ENCODE measurements at regions not wholly inside any gene's neighbourhood (a gene's known extent, or its start where the extent isn't known, plus 50 kb on each side); places are given as distances from the start of the nearest gene placed in this dataset.

DNA sequence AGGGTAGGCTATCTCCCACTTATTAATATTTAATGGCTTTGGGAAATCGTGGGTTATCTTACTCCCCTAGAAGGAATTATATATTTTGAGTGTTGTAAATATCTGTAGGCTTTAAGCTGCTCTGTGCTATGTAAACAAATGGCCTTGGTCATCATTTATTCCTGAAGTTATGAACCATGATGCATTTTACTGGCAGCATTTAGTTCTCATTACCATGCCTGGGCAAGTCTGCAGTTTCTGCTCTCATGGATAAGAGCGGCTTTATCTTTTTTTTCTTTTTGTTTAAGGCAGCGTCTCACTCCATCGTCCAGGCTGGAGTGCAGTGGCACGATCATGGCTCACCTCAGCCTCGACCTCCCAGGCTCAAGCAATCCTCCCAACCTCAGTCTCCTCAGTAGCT lies 156.1 kb downstream of the IRS2 start:
- Histone ChIP-seq H3K4me3 (no peak overlapping the region), H3K36me3 (ENCODE audit: low read depth) (no peaks in the 10 kb centered on the region), H2AFZ (no peak overlapping the region), H3K9me3 (ENCODE audit: insufficient read depth, low read depth) (no peaks in the 10 kb centered on the region; the same call in none of the 2 replicates), H3K27me3 (ENCODE audit: insufficient read depth, low read depth) (no peaks in the 10 kb centered on the region), H3F3A (ENCODE audit: insufficient read depth, low read depth) (no peaks in the 10 kb centered on the region), H3K79me2 (ENCODE audit: low read depth) (no peaks in the 10 kb centered on the region), H3K4me2 (no peak overlapping the region), H3K4me1 (replicated peaks; ENCODE audit: insufficient read depth) (peaks cover 12% of the 10 kb centered on the region; the same call in 1 of the 2 replicates), H3K9me2 (ENCODE audit: insufficient read depth) (no peaks in the 10 kb centered on the region), H4K20me1 (ENCODE audit: insufficient read depth) (no peaks in the 10 kb centered on the region), H3K27ac (no peak overlapping the region)
- DNase-seq = no peak
- intact Hi-C loops (cut with micrococcal nuclease; ENCODE audit: unreplicated experiment) = no loop called here
- ChIA-PET POLR2A (ENCODE audit: unreplicated experiment) (no interaction called here), CTCF (no interaction called here)
- TF ChIP-seq, protein P1, sequence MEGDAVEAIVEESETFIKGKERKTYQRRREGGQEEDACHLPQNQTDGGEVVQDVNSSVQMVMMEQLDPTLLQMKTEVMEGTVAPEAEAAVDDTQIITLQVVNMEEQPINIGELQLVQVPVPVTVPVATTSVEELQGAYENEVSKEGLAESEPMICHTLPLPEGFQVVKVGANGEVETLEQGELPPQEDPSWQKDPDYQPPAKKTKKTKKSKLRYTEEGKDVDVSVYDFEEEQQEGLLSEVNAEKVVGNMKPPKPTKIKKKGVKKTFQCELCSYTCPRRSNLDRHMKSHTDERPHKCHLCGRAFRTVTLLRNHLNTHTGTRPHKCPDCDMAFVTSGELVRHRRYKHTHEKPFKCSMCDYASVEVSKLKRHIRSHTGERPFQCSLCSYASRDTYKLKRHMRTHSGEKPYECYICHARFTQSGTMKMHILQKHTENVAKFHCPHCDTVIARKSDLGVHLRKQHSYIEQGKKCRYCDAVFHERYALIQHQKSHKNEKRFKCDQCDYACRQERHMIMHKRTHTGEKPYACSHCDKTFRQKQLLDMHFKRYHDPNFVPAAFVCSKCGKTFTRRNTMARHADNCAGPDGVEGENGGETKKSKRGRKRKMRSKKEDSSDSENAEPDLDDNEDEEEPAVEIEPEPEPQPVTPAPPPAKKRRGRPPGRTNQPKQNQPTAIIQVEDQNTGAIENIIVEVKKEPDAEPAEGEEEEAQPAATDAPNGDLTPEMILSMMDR (conservative IDR thresholded peaks at IDR 0.05) = no peak
- no peak for TF ChIP-seq EZH2 (IDR thresholded peaks at IDR 0.05; ENCODE audit: low read depth)
- no TSS peak for BruUV-seq (replicated peaks)

DNA sequence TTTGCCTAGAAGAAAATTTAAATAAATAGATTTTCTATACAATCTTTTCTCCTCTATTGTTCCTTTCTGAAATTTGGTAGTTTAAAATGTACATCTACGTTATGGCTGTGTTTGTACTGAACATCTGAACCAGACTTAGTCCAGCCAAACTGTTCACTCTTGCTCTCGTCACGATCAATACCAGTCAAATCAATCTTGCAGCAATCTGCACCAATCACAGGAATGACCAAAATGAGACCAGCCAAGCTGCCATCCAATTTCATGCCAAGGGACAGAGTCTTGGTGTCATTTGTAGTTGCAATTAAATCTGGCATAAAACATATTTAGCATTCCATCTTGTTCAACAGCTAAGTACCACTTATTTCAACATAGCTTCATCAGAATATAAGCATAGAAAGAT lies 156.6 kb downstream of the IRS2 start:
- ChIA-PET POLR2A (ENCODE audit: unreplicated experiment) (no interaction called here), CTCF (no interaction called here)
- Histone ChIP-seq H3K27ac (no peak overlapping the region), H2AFZ (no peak overlapping the region), H3F3A (ENCODE audit: insufficient read depth, low read depth) (no peaks in the 10 kb centered on the region), H3K79me2 (ENCODE audit: low read depth) (no peaks in the 10 kb centered on the region), H3K9me2 (ENCODE audit: insufficient read depth) (no peaks in the 10 kb centered on the region), H3K4me1 (replicated peaks; ENCODE audit: insufficient read depth) (peaks cover 12% of the 10 kb centered on the region; the same call in 1 of the 2 replicates), H3K36me3 (ENCODE audit: low read depth) (no peaks in the 10 kb centered on the region), H3K4me2 (no peak overlapping the region), H3K9me3 (ENCODE audit: insufficient read depth, low read depth) (no peaks in the 10 kb centered on the region; the same call in 1 of the 2 replicates), H4K20me1 (ENCODE audit: insufficient read depth) (no peaks in the 10 kb centered on the region), H3K4me3 (no peak overlapping the region), H3K27me3 (ENCODE audit: insufficient read depth, low read depth) (no peaks in the 10 kb centered on the region)
- intact Hi-C loops (cut with micrococcal nuclease; ENCODE audit: unreplicated experiment) = no loop called here
- no peak for DNase-seq
- TF ChIP-seq EZH2 (IDR thresholded peaks at IDR 0.05; ENCODE audit: low read depth) = no peak
- TF ChIP-seq, protein P1 (conservative IDR thresholded peaks at IDR 0.05) = no peak
- BruUV-seq (replicated peaks) = no TSS peak

DNA sequence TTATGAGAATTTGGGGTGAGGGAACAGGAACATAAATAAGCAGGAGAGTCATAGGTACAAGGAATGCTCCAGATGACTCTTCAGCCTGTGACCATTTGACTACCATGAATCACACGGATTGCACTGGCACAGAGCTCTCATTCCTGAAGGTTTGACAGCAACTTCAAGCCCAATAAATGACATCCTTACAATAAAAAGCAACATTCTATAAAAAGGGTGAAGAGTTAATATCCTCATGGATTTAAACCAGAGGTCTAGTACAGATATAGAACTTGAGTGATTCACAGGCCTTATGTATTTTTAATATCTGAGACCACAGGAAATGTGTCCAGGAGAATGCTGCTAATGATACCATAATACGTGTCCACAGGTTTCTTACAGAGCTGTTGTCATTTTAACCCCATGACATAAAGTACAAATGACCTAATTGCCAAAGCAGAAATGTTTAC lies 158.1 kb downstream of the IRS2 start:
- H3K4me2 ChIP-seq = no peak overlapping the region
- TF ChIP-seq, protein P1 (conservative IDR thresholded peaks at IDR 0.05) = no peak
- no peak for TF ChIP-seq EZH2 (IDR thresholded peaks at IDR 0.05; ENCODE audit: low read depth)
- no TSS peak for BruUV-seq (replicated peaks)
- H3K9me2 ChIP-seq (ENCODE audit: insufficient read depth) = no peaks in the 10 kb centered on the region
- H3K36me3 ChIP-seq (ENCODE audit: low read depth) = no peaks in the 10 kb centered on the region
- DNase-seq = peak in 1 of 2 experiments; percentile 72
- no peak overlapping the region for H2AFZ ChIP-seq
- no peaks in the 10 kb centered on the region for H3K27me3 ChIP-seq (ENCODE audit: insufficient read depth, low read depth)
- no peaks in the 10 kb centered on the region for H4K20me1 ChIP-seq (ENCODE audit: insufficient read depth)
- H3F3A ChIP-seq (ENCODE audit: insufficient read depth, low read depth) = no peaks in the 10 kb centered on the region
- no peak overlapping the region for H3K27ac ChIP-seq
- CTCF ChIA-PET = no interaction called here
- H3K9me3 ChIP-seq (ENCODE audit: insufficient read depth, low read depth) = no peaks in the 10 kb centered on the region; the same call in 1 of the 2 replicates
- POLR2A ChIA-PET (ENCODE audit: unreplicated experiment) = no interaction called here
- H3K79me2 ChIP-seq (ENCODE audit: low read depth) = no peaks in the 10 kb centered on the region
- intact Hi-C loops (cut with micrococcal nuclease; ENCODE audit: unreplicated experiment) = no loop called here
- peaks cover 12% of the 10 kb centered on the region; the same call in 1 of the 2 replicates for H3K4me1 ChIP-seq (replicated peaks; ENCODE audit: insufficient read depth)
- no peak overlapping the region for H3K4me3 ChIP-seq
